Left lung (tissue), 4 donors: ENCODE measurements at regions not wholly inside any gene's neighbourhood (a gene's known extent, or its start where the extent isn't known, plus 50 kb on each side); places are given as distances from the start of the nearest gene placed in this dataset.

Experiments used
- ATAC-seq: fragments of 200-7000 bp; cut with Tn5 transposase; one replicate; pipeline ENCODE4 v1.9.1; 2020; ENCODE audit warnings: moderate library complexity
- DNase-seq, 4 donors: peaks; one replicate each; pipeline ENCODE4 v3.0.0-alpha.2; 2013 to 2020
- H3K27ac ChIP-seq, 2 donors: fragments of 200-600 bp; sonication (generic) in 1 of 2; one replicate each; pipeline versions ENCODE4 v1.5.0 to v1.8.0; 2020 to 2021
- H3K27me3 ChIP-seq, 2 donors: fragments of 200-600 bp; sonication (generic) in 1 of 2; one replicate each; pipeline versions ENCODE4 v1.5.0 to v1.8.0; 2020 to 2021
- H3K36me3 ChIP-seq, 2 donors: fragments of 200-600 bp; sonication (generic) in 1 of 2; one replicate each; pipeline versions ENCODE4 v1.5.0 to v1.8.0; 2020 to 2021
- H3K4me1 ChIP-seq, 2 donors: fragments of 200-600 bp; one replicate each; pipeline ENCODE4 v1.8.0; 2021
- H3K4me3 ChIP-seq, 2 donors: fragments of 200-600 bp; sonication (generic) in 1 of 2; one replicate each; pipeline versions ENCODE4 v1.5.0 to v1.8.0; 2020 to 2021; ENCODE audit warnings: mild to moderate bottlenecking in 1 of 2
- H3K9me3 ChIP-seq, 2 donors: fragments of 200-600 bp; sonication (generic) in 1 of 2; one replicate each; pipeline versions ENCODE4 v1.5.0 to v1.8.0; 2020 to 2021
- intact Hi-C, 2 donors: fragments of 100-400 bp; cut with DNase I; formaldehyde crosslinking; loops; one replicate each; pipeline versions ENCODE4 v1.11.2 to v1.14.2; 2022
- TF ChIP-seq, protein P1 (sequence below), 2 donors: fragments of 200-600 bp; sonication (generic) in 1 of 2; IDR thresholded peaks; one replicate each; pipeline versions ENCODE4 v1.5.0 to v1.8.0; 2021; ENCODE audit warnings: antibody characterized with exemption in 2 of 2
- donor health status: DM: no; HTN: yes; CAD: no.
- donor health status: DM: no; HTN: no; CAD: no.

DNA sequence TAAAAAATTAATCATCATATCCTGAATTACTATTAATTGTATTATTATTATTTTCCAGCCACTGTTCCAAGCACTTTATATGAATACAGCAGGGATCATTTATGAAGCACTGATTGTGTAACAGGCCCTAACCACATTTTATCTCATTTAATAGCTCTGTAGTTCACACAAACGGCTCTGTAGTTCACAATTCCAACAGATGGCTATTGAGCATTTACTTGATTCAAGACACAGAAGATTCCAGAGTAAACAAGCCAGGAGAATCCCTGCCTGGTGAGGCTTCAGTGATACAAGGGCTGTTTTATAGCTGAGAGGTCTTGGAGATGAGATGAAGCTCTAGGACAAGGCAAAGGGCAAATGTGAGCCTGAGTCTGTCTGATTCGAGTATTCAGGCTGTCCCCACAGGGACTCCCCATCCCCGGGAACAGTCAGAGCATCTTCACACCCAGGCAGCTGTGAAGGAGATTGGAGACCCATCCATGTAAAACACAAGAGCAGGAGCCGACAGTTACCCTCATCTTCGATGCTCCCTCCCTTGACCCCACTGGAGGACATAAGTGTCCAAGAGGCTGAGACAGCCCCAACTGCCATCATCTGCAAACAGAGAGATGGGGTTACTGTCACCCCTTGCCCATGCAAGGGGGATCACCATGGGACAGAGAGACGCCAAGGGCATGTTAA is 222.5 kb downstream of the MN1 start:
- TF ChIP-seq, protein P1, sequence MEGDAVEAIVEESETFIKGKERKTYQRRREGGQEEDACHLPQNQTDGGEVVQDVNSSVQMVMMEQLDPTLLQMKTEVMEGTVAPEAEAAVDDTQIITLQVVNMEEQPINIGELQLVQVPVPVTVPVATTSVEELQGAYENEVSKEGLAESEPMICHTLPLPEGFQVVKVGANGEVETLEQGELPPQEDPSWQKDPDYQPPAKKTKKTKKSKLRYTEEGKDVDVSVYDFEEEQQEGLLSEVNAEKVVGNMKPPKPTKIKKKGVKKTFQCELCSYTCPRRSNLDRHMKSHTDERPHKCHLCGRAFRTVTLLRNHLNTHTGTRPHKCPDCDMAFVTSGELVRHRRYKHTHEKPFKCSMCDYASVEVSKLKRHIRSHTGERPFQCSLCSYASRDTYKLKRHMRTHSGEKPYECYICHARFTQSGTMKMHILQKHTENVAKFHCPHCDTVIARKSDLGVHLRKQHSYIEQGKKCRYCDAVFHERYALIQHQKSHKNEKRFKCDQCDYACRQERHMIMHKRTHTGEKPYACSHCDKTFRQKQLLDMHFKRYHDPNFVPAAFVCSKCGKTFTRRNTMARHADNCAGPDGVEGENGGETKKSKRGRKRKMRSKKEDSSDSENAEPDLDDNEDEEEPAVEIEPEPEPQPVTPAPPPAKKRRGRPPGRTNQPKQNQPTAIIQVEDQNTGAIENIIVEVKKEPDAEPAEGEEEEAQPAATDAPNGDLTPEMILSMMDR (IDR thresholded peaks at IDR 0.05) = no peak
- intact Hi-C loops = no loop called here
- Histone ChIP-seq H3K27ac (no peak overlapping the region), H3K27me3 (peaks cover 0 to 21% of the 10 kb centered on the region in 2 donors), H3K4me1 (peaks cover 0 to 8% of the 10 kb centered on the region in 2 donors), H3K4me3 (no peak overlapping the region), H3K9me3 (no peaks in the 10 kb centered on the region), H3K36me3 (no peaks in the 10 kb centered on the region)
- peak; percentile 21 for ATAC-seq
- no peak for DNase-seq

DNA sequence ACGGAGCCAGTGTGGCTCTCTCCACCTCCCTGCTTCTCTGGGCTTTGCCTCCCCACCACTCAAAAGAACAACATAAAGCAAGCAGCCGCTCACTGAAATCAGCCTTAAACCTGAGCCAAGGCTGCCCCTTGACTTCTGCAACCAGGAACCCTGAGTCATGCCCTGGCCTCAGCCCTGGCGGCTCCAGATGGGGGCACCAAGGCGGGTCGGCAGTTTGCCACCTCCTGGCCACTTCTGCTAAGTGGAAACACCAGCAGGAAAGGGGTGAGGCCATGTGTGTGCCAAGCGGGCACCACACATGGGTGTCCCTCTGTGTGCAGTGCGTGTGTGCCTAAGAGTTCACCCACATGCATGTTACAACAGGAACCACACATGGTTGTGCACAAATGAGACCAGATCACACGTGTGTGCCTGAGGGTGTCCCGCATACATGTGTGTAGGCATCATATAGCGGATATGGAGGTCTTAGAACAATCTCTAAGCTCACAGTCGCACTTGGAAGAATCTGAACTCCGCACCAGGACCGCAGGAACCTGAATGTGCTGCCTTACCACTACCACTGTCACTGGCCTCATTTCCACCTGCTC is 221.2 kb downstream of the MN1 start:
- H3K9me3 ChIP-seq = no peaks in the 10 kb centered on the region
- intact Hi-C loops = no loop called here
- DNase-seq = no peak
- ATAC-seq = no peak
- peaks cover 0 to 8% of the 10 kb centered on the region in 2 donors for H3K4me1 ChIP-seq
- TF ChIP-seq, protein P1 (IDR thresholded peaks at IDR 0.05) = no peak
- H3K36me3 ChIP-seq = no peaks in the 10 kb centered on the region
- no peak overlapping the region for H3K4me3 ChIP-seq
- H3K27ac ChIP-seq = no peak overlapping the region
- H3K27me3 ChIP-seq = peaks cover 0 to 9% of the 10 kb centered on the region in 2 donors

DNA sequence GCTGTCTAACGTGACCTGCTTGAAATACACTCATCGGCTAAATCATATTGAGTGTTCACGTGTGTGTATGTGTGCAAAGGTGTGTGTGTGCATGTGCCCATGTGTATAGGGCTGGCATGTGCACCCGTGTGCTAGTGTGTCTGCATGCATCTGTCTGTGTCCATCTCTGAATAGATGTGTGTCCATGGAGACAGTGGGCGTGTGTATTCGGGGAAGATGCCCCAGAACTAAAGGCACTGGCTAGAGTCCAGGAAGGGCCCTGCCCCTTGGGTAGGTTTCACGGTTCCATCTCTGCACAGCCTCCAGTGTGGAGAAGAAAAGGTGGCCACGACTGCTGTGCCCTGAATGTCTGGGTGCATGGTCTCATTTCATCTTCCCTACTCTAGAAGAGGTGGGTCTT is 220.3 kb downstream of the MN1 start:
- H3K4me1 ChIP-seq = peaks cover 0 to 5% of the 10 kb centered on the region in 2 donors
- no peak for DNase-seq
- peaks cover 0 to 9% of the 10 kb centered on the region in 2 donors for H3K27me3 ChIP-seq
- TF ChIP-seq, protein P1 (IDR thresholded peaks at IDR 0.05) = no peak
- H3K36me3 ChIP-seq = no peaks in the 10 kb centered on the region
- ATAC-seq = no peak
- intact Hi-C loops = no loop called here
- H3K27ac ChIP-seq = no peak overlapping the region
- no peak overlapping the region for H3K4me3 ChIP-seq
- no peaks in the 10 kb centered on the region for H3K9me3 ChIP-seq

DNA sequence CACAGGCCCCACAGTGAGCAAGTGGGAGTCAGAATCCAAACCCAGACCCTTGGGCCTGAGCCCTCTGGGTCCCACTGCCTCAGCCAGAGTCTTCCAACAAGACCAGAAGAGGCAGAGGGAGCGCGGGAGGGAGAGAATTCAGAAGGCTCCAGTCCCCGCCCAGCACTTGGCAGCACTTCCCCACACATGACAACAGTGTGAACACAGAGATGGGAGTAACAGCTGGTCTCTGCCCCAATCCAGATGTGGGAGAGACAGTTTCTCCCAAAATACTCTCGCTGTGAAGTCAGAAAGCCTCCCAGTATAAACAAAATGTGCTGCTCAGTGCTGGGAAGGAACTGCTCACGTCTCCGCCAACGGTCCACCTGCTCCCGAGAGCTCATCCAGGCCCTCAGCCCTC is 219.9 kb downstream of the MN1 start:
- intact Hi-C loops = no loop called here
- no peak overlapping the region for H3K27ac ChIP-seq
- H3K4me3 ChIP-seq = no peak overlapping the region
- ATAC-seq (peak; percentile 69), DNase-seq (peak in 3 of 4 donors; percentile 73 to 94 (median 88))
- H3K27me3 ChIP-seq = peaks cover 0 to 9% of the 10 kb centered on the region in 2 donors
- peaks cover 0 to 1% of the 10 kb centered on the region in 2 donors for H3K4me1 ChIP-seq
- H3K36me3 ChIP-seq = no peaks in the 10 kb centered on the region
- no peaks in the 10 kb centered on the region for H3K9me3 ChIP-seq
- TF ChIP-seq, protein P1 (IDR thresholded peaks at IDR 0.05) = no peak

DNA sequence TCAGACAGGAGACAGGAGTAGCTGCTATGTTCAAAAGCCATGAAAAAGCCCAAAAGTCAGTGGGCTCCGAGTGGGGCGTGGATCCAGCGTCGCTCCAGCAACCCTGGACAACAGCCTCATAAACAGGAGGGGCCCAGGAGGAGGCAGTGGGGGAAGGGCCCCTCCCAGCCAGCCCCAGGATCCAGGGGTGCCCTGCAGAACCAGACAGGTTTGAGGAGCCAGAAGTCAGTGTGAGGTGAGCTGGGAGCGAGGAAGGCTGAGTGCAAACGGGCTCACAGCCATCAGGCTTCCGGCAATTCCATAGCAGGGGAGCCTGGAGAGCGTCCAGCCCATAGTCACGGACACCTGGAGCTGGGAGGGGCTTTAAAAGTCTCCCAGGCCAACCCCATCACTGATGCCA is 217.7 kb downstream of the MN1 start:
- intact Hi-C loops = no loop called here
- Histone ChIP-seq H3K4me1 (no peaks in the 10 kb centered on the region), H3K9me3 (no peaks in the 10 kb centered on the region), H3K27ac (no peak overlapping the region), H3K36me3 (no peaks in the 10 kb centered on the region), H3K4me3 (no peak overlapping the region), H3K27me3 (no peaks in the 10 kb centered on the region)
- TF ChIP-seq, protein P1 (IDR thresholded peaks at IDR 0.05) = no peak
- ATAC-seq = no peak
- DNase-seq = no peak
